Vagina (tissue), 2 donors: ENCODE measurements at regions not wholly inside any gene's neighbourhood (a gene's known extent, or its start where the extent isn't known, plus 50 kb on each side); places are given as distances from the start of the nearest gene placed in this dataset.

Experiments
- CTCF ChIP-seq, 3 experiments: fragments of 450-650 bp in 2 of 3; fragments of 200-600 bp in 1 of 3; sonication (generic) in 1 of 3; IDR thresholded peaks; one replicate each; pipeline ENCODE4 v1.5.1; 2017 to 2019; ENCODE audit warnings: antibody characterized with exemption in 3 of 3, mild to moderate bottlenecking in 2 of 3, moderate library complexity in 2 of 3
- POLR2A ChIP-seq, 2 donors: fragments of 450-650 bp; IDR thresholded peaks; one replicate each; pipeline ENCODE4 v1.6.1; 2017; ENCODE audit warnings: antibody characterized with exemption in 2 of 2, mild to moderate bottlenecking in 2 of 2, moderate library complexity in 2 of 2
- POLR2AphosphoS5 ChIP-seq, 2 donors: sonication (generic); formaldehyde crosslinking; IDR thresholded peaks; one replicate each; pipeline ENCODE4 v1.9.0; 2017; ENCODE audit warnings: antibody characterized with exemption in 2 of 2, mild to moderate bottlenecking in 2 of 2, low read depth in 1 of 2; ENCODE audit not compliant: insufficient read depth in 1 of 2

- TF ChIP-seq CTCF (IDR thresholded peaks at IDR 0.05) (no peak), POLR2A (IDR thresholded peaks at IDR 0.05) (no peak), POLR2AphosphoS5 (IDR thresholded peaks at IDR 0.05; ENCODE audit: insufficient read depth in 1 of 2, low read depth in 1 of 2) (no peak)
These were observed 128.1 kb upstream of the VLDLR start for GRCh38 chr9:2493529-2493928.
